ENCODE measurements at regions not wholly inside any gene's neighbourhood (a gene's known extent, or its start where the extent isn't known, plus 50 kb on each side); places are given as distances from the start of the nearest gene placed in this dataset.

- no peak for DNase-seq
Measured at GRCh38 chr22:22091400-22091878, 108.9 kb upstream of the TOP3B start.

GRCh38 chr22:22090650-22091399 is 108.2 kb upstream of the TOP3B start:
- no peak for DNase-seq

DNA sequence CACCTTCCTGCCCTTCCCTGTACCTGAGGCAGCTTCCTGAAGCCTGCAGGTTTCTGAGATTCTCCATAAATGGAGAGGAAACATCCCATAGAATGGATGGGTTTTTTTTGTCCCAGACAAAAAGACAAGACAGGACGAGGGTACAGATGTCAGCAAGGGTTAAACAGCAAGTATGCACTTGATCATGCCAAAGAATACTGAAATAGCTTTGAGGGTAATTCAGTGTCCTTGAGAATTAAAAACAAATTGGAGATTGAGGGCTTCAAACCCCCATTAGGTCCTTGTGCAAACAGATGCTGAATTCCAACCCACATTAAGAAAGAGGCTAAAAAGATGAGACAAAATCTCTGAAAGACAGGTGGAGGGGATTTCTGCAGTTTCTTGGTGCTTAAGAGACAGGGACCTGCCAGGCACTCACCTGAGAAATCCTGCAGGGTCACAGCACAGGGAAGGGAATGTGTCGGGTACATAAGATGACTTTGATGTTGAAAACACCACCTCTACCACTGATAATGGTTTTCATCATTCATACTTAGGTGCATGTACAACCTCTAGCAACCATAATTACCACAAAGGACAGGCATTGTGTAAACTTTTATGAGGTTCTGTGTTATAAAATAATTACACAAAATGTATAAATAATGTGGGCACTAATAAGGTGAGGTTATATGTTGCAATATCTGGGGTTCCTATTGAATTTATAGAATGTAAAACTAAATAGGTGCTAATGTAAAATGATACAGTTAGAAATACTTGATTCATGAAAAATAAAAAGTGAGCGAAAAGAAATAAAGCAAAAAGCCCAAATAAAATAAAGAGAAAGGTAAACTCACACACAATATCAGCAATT is 107.1 kb upstream of the TOP3B start:
- no peak for DNase-seq

- no peak for DNase-seq
Measured at GRCh38 chr22:22088658-22089458, 106.3 kb upstream of the TOP3B start.

GRCh38 chr22:22087854-22088657 is 105.5 kb upstream of the TOP3B start:
- DNase-seq: no peak

GRCh38 chr22:22086501-22087158 is 104.0 kb upstream of the TOP3B start:
- no peak for DNase-seq

GRCh38 chr22:22085702-22086500 is 103.3 kb upstream of the TOP3B start:
- DNase-seq: no peak

- DNase-seq: no peak
Measured at GRCh38 chr22:22084089-22084711, 101.6 kb upstream of the TOP3B start.

DNA sequence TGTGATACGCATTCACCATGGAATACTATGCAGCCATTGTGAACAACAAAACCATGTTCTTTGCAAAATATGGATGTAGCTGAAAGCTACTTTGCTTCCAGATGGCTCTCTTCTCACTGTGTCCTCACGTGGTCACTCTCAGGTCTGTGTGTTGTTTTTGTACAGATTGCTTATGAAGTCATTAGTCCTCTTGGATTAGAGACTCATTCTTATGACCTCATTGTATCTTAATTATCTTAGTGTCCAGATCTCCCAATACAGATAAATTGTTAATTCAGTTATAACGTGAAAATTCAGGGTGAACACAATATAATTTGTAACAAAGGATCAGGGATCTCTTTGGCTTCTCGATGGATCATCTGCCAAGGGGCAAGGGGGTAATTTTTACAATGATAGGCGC is 100.4 kb upstream of the TOP3B start:
- no peak for DNase-seq

DNA sequence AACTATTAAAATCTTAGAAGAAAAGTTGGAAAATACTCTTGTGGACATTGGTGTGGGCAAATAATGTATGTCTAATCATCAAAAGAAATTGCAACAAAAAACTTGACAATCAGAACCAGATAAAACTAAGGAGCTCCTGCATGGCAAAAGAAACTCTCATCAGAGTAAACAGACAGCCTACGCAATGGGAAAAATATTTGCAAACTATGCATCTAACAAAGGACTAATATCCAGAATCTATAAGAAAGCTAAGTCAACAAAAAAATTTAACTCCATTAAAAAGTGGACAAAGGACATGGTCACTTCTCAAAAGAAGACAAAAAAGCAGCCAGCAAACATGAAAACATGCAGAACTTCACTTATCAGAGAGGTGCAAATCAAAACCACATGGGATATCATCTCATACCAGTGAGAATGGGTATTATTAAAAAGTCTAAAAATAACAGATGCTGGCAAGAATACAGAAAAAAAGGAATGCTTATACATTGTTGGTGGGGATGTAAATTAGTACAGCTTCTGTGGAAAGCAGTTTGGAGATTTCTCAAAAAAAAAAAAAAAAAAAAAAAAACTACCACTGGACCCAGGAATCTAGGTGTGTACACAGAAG is 99.7 kb upstream of the TOP3B start:
- DNase-seq: no peak

GRCh38 chr22:22080270-22080669 is 97.7 kb upstream of the TOP3B start:
- DNase-seq: no peak

GRCh38 chr22:22079404-22080148 is 97.0 kb upstream of the TOP3B start:
- DNase-seq: no peak

DNA sequence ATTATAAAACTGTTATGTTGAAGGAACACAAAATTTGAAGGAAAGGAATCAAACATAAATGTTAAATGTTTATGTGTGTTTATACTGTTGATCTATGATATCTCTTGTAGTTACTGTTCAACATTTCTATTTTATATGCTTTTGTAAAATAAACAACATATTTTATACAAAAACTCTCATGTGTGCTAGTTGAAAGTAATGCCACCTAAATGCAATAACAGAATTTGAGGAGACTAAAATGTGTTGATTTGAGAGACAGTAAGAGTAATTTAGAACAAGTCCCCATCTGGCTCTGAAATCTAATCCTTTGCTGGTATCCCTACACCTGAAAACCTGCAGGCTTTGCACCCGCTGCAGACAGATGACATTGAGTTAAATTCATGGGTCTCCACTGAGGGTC is 95.7 kb upstream of the TOP3B start:
- no peak for DNase-seq

DNA sequence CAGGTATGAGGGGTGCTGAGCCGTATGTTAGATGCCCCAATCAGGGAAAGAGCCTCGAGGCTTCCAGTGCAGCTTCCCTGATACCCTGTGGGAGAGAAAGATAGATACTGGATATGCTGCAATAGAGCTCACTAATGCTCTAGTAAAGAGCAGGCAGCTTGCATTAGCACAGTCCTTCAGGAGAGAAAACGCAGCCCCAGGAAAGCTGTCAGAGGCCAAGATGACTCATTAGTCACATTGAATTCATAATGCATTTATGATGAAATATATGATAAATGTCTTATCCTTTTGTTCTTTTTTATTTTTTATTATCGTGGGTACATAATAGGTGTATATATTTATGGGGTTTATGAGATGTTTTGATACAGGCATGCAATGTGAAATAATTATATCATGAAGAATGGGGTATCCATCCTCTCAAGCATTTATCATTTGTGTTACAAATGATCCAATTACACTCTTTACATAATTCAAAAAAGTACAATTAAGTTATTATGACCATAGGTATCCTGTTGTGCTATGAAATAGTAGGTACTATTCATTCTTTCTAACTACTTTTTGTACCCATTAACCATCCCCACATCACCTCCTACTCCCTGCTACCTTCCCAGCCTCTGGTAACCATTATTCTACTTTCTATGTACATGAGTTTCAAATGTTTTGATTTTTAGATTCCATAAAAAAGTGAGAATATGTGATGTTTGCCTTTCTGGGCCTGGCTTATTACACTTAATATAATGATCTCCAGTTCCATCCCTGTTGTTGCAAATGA is 94.5 kb upstream of the TOP3B start:
- DNase-seq: no peak

- no peak for DNase-seq
Measured at GRCh38 chr22:22076361-22076760, 93.8 kb upstream of the TOP3B start.

GRCh38 chr22:22075382-22076163 is 93.0 kb upstream of the TOP3B start:
- no peak for DNase-seq

GRCh38 chr22:22074634-22075381 is 92.2 kb upstream of the TOP3B start:
- no peak for DNase-seq

Measured in activated CD4-positive, alpha-beta T cell treated with anti-CD3 and anti-CD28 coated beads for 1 hour (primary cell).